Epithelial cell of proximal tubule (primary cell): ENCODE measurements at regions not wholly inside any gene's neighbourhood (a gene's known extent, or its start where the extent isn't known, plus 50 kb on each side); places are given as distances from the start of the nearest gene placed in this dataset.

Experiments used
- DNase-seq: peaks from one replicate; pipeline ENCODE4 v3.0.0-alpha.2; 2011; ENCODE audit warnings: low read depth
- H3K4me3 ChIP-seq: 2 replicates; pipeline ENCODE4 v1.5.1; 2011; ENCODE audit warnings: low read depth, mild to moderate bottlenecking, low read length
- TF ChIP-seq, protein P1 (sequence below): conservative IDR thresholded peaks from 2 replicates; pipeline ENCODE4 v1.5.1; 2012; ENCODE audit warnings: low read depth, mild to moderate bottlenecking, low read length

DNA sequence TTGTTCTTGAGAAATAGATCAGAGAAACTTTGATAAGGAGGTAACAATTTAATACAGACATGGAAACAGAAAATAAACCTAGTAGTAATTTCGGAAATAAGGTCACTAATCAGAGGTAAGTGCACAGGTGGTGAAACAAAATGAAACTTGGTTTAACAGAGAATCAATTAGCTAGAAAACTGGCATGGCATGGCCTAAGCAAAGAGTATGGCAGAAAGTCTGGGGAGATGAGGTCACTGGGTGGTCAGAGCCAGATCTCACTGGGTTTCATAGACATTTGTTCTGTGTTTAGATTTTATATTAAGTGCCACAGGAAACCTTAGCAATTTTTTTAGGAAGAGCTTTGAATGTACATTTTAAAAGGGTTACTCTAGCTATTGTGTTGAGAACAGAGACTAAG is 1216.0 kb upstream of the PIK3C3 start:
- H3K4me3 ChIP-seq: no peak overlapping the region
- TF ChIP-seq, protein P1, sequence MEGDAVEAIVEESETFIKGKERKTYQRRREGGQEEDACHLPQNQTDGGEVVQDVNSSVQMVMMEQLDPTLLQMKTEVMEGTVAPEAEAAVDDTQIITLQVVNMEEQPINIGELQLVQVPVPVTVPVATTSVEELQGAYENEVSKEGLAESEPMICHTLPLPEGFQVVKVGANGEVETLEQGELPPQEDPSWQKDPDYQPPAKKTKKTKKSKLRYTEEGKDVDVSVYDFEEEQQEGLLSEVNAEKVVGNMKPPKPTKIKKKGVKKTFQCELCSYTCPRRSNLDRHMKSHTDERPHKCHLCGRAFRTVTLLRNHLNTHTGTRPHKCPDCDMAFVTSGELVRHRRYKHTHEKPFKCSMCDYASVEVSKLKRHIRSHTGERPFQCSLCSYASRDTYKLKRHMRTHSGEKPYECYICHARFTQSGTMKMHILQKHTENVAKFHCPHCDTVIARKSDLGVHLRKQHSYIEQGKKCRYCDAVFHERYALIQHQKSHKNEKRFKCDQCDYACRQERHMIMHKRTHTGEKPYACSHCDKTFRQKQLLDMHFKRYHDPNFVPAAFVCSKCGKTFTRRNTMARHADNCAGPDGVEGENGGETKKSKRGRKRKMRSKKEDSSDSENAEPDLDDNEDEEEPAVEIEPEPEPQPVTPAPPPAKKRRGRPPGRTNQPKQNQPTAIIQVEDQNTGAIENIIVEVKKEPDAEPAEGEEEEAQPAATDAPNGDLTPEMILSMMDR: no peak
- no peak for DNase-seq

DNA sequence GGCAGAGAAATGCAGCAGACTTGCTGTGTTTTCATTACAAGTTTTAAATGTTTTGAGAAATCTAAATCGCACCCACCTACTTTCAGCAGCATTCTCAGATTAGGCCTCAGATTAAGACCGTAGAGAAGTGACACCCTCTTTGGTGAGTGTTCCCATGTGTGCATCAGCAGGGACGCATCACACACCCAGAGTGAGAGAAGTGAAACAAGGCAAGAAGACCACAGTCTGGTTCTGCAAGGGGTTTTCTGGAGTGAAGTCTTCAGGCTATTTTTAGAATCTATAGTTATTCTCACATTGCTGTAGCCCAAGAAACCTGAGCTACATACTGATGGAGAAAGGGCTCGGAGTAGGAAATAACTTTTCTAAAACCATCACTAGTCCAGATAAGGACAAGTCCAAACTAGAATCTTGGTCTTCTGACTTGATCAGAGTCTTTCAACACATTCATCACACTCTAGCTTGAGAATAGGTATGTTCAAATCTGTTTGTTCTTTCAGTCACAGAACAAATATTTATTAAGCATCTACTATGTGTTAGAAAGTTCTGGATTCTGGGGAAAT is 1216.6 kb upstream of the PIK3C3 start:
- DNase-seq: no peak
- TF ChIP-seq, protein P1: no peak
- H3K4me3 ChIP-seq: no peak overlapping the region

DNA sequence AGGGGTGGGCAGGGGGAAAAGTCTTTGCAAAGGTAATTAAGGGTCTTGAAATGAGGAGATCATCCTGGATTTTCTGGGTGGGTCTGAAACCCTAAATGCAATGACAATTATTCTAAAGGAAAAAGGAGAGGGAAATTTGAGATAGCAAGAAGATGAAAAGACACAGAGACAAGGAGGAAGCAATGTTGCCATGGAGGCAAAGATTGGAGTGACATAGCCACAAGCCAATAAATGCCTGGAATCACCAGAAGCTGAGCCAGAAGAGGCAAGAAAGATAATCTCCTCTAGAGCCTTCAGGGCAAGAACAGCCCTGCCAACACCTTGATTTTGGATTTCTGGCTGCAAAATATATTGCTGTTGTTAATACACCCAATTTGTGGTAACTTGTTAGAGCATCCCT is 1246.3 kb upstream of the PIK3C3 start:
- TF ChIP-seq, protein P1: no peak
- DNase-seq: no peak
- no peak overlapping the region for H3K4me3 ChIP-seq

DNA sequence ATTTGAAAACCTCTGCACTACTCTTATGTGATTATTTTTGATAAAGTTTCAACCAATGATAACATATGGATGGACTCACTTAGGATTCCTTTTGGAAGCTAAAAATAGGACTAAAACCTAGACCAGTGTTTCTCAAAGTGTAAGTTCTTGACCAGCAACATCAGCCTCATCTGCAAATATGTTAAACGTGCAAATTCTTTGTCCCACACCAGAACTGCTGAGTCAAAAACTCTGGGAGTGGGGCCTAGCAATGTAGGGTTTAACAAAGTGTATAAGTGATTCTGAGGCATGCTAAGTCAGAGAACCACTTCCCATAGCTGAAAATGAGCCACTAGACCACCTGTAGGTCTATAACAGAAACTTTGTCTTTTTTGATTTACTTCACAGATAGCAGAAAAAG is 1247.2 kb upstream of the PIK3C3 start:
- TF ChIP-seq, protein P1: no peak
- DNase-seq: no peak

DNA sequence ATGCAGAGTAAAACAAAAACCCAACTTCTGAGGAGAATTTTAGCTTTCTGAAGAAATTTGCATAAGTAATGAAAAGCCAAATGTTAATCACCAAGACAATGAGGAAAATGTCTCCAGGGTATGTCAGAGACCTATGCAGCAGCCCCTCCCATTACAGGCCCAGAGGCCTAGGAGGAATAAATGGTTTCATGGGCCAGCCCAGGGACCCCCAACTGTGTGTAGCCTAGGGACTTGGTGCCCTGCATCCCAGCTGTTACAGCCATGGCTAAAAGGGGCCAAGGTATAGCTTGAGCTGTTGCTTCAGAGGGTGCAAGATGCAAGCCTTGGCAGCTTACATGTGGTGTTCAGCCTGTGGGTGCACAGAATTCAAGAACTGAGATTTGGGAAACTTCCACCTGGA is 1256.9 kb upstream of the PIK3C3 start:
- DNase-seq: no peak
- TF ChIP-seq, protein P1: no peak
- H3K4me3 ChIP-seq: no peak overlapping the region

More for the DNA sequence above, 1247.2 kb upstream of the PIK3C3 start:
- no peak overlapping the region for H3K4me3 ChIP-seq

DNA sequence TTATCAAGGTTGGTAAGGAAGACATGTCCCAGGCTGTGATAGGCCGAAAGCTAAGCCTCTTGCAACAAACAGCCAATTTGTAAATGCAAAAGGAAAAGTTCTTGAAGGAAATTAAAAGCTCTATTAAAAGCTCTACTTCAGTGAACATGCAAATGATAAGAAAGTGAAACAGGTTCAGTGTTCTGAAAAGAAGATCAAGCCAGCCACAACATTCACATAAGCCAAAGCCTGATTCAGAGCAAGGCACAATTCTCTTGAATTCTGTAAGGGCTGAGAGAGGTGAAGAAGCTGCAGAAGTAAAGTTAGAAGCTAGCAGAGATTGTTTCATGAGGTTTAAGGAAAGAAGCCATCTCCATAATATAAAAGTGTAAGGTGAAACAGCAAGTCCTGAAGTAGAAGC is 1259.5 kb upstream of the PIK3C3 start:
- TF ChIP-seq, protein P1: no peak
- no peak overlapping the region for H3K4me3 ChIP-seq
- DNase-seq: no peak

DNA sequence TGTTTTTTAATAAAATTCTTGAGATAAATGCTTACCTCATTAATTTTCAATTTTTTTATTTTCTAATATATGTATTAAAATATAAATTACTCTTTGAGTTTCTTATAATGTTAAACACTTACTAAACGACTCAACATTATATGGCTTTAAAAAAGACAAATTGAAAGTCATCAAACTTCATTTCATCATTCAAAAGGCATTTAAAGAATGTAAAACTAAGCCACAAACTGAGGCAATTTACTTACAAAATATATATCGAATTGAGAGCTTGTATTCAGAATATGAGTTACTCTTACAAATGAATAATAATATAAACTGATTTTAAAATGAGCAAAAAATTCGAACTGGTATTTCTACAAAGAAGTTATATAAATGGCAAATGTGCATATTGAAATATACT is 1262.2 kb upstream of the PIK3C3 start:
- no peak for DNase-seq
- H3K4me3 ChIP-seq: no peak overlapping the region
- TF ChIP-seq, protein P1: no peak
